Epithelial cell of proximal tubule (primary cell): ENCODE measurements at regions not wholly inside any gene's neighbourhood (a gene's known extent, or its start where the extent isn't known, plus 50 kb on each side); places are given as distances from the start of the nearest gene placed in this dataset.
"Not testable (repeated sequence)": the region's sequence is repeated elsewhere in the genome, so short reads cannot be mapped to it uniquely, and the experiment has no call there.

ENCODE experiments used
- DNase-seq: peaks from one replicate; pipeline ENCODE4 v3.0.0-alpha.2; 2011; ENCODE audit warnings: low read depth
- H3K4me3 ChIP-seq: 2 replicates; pipeline ENCODE4 v1.5.1; 2011; ENCODE audit warnings: low read depth, mild to moderate bottlenecking, low read length
- CTCF ChIP-seq: conservative IDR thresholded peaks from 2 replicates; pipeline ENCODE4 v1.5.1; 2012; ENCODE audit warnings: low read depth, mild to moderate bottlenecking, low read length

- no peak for TF ChIP-seq CTCF
These were observed 123.2 kb upstream of the PCGF5 start for GRCh38 chr10:91097313-91097712.

GRCh38 chr10:91098021-91098420 is 122.4 kb upstream of the PCGF5 start:
- DNase-seq, H3K4me3 ChIP-seq: not testable (repeated sequence)

More at GRCh38 chr10:91097313-91097712, 123.2 kb upstream of the PCGF5 start:
- DNase-seq: no peak
- no peak overlapping the region for H3K4me3 ChIP-seq

- TF ChIP-seq CTCF: no peak
- H3K4me3 ChIP-seq: no peak overlapping the region
- no peak for DNase-seq
These were observed 116.9 kb upstream of the PCGF5 start for GRCh38 chr10:91103384-91104192.

- no peak for TF ChIP-seq CTCF
- no peak overlapping the region for H3K4me3 ChIP-seq
- no peak for DNase-seq
These were observed 116.0 kb upstream of the PCGF5 start for GRCh38 chr10:91104193-91105041.

- TF ChIP-seq CTCF: no peak
- H3K4me3 ChIP-seq: no peak overlapping the region
- DNase-seq: no peak
These were observed 115.2 kb upstream of the PCGF5 start for GRCh38 chr10:91105269-91105668.

- no peak overlapping the region for H3K4me3 ChIP-seq
- DNase-seq: no peak
- no peak for TF ChIP-seq CTCF
These were observed 111.6 kb upstream of the PCGF5 start for GRCh38 chr10:91108820-91109219.

GRCh38 chr10:91111060-91111459 is 109.4 kb upstream of the PCGF5 start:
- TF ChIP-seq CTCF: no peak
- DNase-seq: no peak
- no peak overlapping the region for H3K4me3 ChIP-seq
